ENCODE measurements at regions not wholly inside any gene's neighbourhood (a gene's known extent, or its start where the extent isn't known, plus 50 kb on each side); places are given as distances from the start of the nearest gene placed in this dataset.

GRCh38 chr12:24630856-24631255 lies 318.0 kb downstream of the BCAT1 start:
- TF ChIP-seq, protein P1, sequence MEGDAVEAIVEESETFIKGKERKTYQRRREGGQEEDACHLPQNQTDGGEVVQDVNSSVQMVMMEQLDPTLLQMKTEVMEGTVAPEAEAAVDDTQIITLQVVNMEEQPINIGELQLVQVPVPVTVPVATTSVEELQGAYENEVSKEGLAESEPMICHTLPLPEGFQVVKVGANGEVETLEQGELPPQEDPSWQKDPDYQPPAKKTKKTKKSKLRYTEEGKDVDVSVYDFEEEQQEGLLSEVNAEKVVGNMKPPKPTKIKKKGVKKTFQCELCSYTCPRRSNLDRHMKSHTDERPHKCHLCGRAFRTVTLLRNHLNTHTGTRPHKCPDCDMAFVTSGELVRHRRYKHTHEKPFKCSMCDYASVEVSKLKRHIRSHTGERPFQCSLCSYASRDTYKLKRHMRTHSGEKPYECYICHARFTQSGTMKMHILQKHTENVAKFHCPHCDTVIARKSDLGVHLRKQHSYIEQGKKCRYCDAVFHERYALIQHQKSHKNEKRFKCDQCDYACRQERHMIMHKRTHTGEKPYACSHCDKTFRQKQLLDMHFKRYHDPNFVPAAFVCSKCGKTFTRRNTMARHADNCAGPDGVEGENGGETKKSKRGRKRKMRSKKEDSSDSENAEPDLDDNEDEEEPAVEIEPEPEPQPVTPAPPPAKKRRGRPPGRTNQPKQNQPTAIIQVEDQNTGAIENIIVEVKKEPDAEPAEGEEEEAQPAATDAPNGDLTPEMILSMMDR (IDR thresholded peaks at IDR 0.05; ENCODE audit: low read length), result no peak
- no peak for TF ChIP-seq EZH2 (IDR thresholded peaks at IDR 0.05; ENCODE audit: borderline replicate concordance, low read length)
